GM19397 (cell line): ENCODE measurements at regions not wholly inside any gene's neighbourhood (a gene's known extent, or its start where the extent isn't known, plus 50 kb on each side); places are given as distances from the start of the nearest gene placed in this dataset.

Experiments used
- ATAC-seq: cut with Tn5 transposase; IDR thresholded peaks from one replicate; pipeline ENCODE4 v1.9.1; 2021; ENCODE audit warnings: mild to moderate bottlenecking, moderate library complexity; ENCODE audit not compliant: unreplicated experiment

GRCh38 chr6:2542101-2542857 is 208.4 kb downstream of the MYLK4 start:
- ATAC-seq: no peak

GRCh38 chr6:2536451-2536850 is 214.3 kb downstream of the MYLK4 start:
- no peak for ATAC-seq

- no peak for ATAC-seq
Observed at GRCh38 chr6:2535506-2535905, 215.2 kb downstream of the MYLK4 start.

GRCh38 chr6:2534406-2535042 is 216.2 kb downstream of the MYLK4 start:
- no peak for ATAC-seq

GRCh38 chr6:2531426-2532215 is 219.1 kb downstream of the MYLK4 start:
- no peak for ATAC-seq

GRCh38 chr6:2529211-2529719 is 221.5 kb downstream of the MYLK4 start:
- no peak for ATAC-seq

GRCh38 chr6:2528156-2528555 is 222.6 kb downstream of the MYLK4 start:
- ATAC-seq: no peak

GRCh38 chr6:2526766-2527165 is 224.0 kb downstream of the MYLK4 start:
- ATAC-seq: no peak

GRCh38 chr6:2524090-2524489 is 226.6 kb downstream of the MYLK4 start:
- no peak for ATAC-seq

GRCh38 chr6:2523061-2523460 is 227.7 kb downstream of the MYLK4 start:
- no peak for ATAC-seq

- no peak for ATAC-seq
Observed at GRCh38 chr6:2522521-2522920, 228.2 kb downstream of the MYLK4 start.

GRCh38 chr6:2517855-2518473 is 232.8 kb downstream of the MYLK4 start:
- no peak for ATAC-seq

- no peak for ATAC-seq
Observed at GRCh38 chr6:2517401-2517800, 233.3 kb downstream of the MYLK4 start.

GRCh38 chr6:2516059-2516458 is 234.7 kb downstream of the MYLK4 start:
- no peak for ATAC-seq

- no peak for ATAC-seq
Observed at GRCh38 chr6:2514965-2515543, 235.7 kb downstream of the MYLK4 start.

GRCh38 chr6:2512802-2513201 is 237.9 kb downstream of the MYLK4 start:
- ATAC-seq: no peak

- ATAC-seq: no peak
Observed at GRCh38 chr6:2510316-2510715, 240.4 kb downstream of the MYLK4 start.

GRCh38 chr6:2509711-2510110 is 241.0 kb downstream of the MYLK4 start:
- ATAC-seq: no peak

GRCh38 chr6:2508071-2508470 is 242.7 kb downstream of the MYLK4 start:
- ATAC-seq: no peak

- ATAC-seq: no peak
Observed at GRCh38 chr6:2507521-2508037, 243.1 kb downstream of the MYLK4 start.

GRCh38 chr6:2507016-2507415 is 243.7 kb downstream of the MYLK4 start:
- no peak for ATAC-seq
